NT2/D1 (cell line): ENCODE measurements at regions not wholly inside any gene's neighbourhood (a gene's known extent, or its start where the extent isn't known, plus 50 kb on each side); places are given as distances from the start of the nearest gene placed in this dataset.

Source experiments
- SUZ12 ChIP-seq: IDR thresholded peaks from 2 replicates; pipeline ENCODE4 v1.6.1; 2011; ENCODE audit not compliant: insufficient read length, insufficient read depth; ENCODE audit errors: extremely low read depth
- YY1 ChIP-seq: IDR thresholded peaks from 2 replicates; pipeline ENCODE4 v1.6.1; 2011; ENCODE audit not compliant: insufficient read length, insufficient read depth
- ZNF274 ChIP-seq: IDR thresholded peaks from 2 replicates; pipeline ENCODE4 v1.6.1; 2011; ENCODE audit warnings: mild to moderate bottlenecking, low read depth, low read length

DNA sequence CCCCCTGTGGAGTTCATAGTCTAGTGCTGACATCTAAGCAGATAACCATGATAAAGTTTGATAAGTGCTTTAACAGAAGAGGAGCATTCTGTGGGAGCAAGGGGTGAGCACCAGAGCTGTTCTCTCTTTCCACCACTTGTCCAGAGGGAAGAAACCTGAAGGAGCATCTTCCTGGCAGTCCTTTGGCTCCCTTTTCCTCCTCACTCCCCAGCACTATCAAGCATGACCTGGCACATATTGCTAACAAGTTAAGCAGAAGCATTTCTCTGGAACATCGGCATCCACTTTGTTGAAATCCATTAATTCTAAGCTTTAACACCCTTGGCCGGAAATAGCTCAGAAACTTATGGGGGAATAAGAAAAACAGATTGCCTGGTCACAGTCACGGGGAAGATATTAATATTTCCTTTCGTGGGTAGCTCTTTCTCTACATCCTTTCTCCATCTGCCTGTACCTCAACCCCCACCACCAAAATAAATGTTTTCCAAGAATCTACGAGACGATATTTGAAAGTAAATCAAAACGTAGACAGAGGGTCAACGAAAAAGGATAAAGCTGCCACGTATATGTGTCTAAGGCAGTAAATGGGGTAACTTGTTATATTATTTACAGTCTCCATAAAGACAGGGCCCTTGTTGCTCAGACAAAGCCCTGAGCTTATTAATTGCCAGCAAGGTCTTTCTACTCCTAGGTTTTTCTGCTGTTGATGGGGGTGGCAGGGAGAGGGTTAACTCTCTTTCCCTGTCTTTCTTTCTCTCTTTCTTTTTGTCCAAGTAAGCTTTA, 351.4 kb downstream of the NUF2 start:
- TF ChIP-seq YY1 (no peak), SUZ12 (no peak), ZNF274 (no peak)
